Smooth muscle cell (in vitro differentiated cells): ENCODE measurements at regions not wholly inside any gene's neighbourhood (a gene's known extent, or its start where the extent isn't known, plus 50 kb on each side); places are given as distances from the start of the nearest gene placed in this dataset.
"Not testable (repeated sequence)": the region's sequence is repeated elsewhere in the genome, so short reads cannot be mapped to it uniquely, and the experiment has no call there.

Experiments used
- DNase-seq: peaks from one replicate; lab custom pipeline; 2025; ENCODE audit not compliant: unreplicated experiment; lab: John Stamatoyannopoulos, UW
- H2AFZ ChIP-seq: fragments of 200-600 bp; sonication (generic); 2 replicates; pipeline ENCODE4 v1.6.0; 2016; ENCODE audit warnings: antibody characterized with exemption, low read depth, mild to moderate bottlenecking
- H3F3A ChIP-seq: fragments of 200-600 bp; sonication (generic); 2 replicates; pipeline ENCODE4 v1.6.0; 2017; ENCODE audit warnings: antibody characterized with exemption, low read depth
- H3K27ac ChIP-seq: fragments of 200-600 bp; sonication (generic); 2 replicates; pipeline ENCODE4 v1.5.1; 2016; ENCODE audit warnings: low read depth, mild to moderate bottlenecking
- H3K27me3 ChIP-seq: fragments of 200-600 bp; sonication (generic); 2 replicates; pipeline ENCODE4 v1.6.1; 2016; ENCODE audit warnings: low read depth, mild to moderate bottlenecking
- H3K36me3 ChIP-seq: fragments of 200-600 bp; sonication (generic); 2 replicates; pipeline ENCODE4 v1.5.1; 2016; ENCODE audit warnings: low read depth
- H3K4me1 ChIP-seq: fragments of 200-600 bp; sonication (generic); 2 replicates; pipeline ENCODE4 v1.5.1; 2016; ENCODE audit warnings: low read depth
- H3K4me2 ChIP-seq: fragments of 200-600 bp; sonication (generic); 2 replicates; pipeline ENCODE4 v1.6.0; 2016; ENCODE audit warnings: mild to moderate bottlenecking
- H3K4me3 ChIP-seq: fragments of 200-600 bp; sonication (generic); 2 replicates; pipeline ENCODE4 v1.5.1; 2016; ENCODE audit warnings: mild to moderate bottlenecking
- H3K79me2 ChIP-seq: fragments of 200-600 bp; sonication (generic); 2 replicates; pipeline ENCODE4 v1.6.0; 2016; ENCODE audit warnings: low read depth, mild to moderate bottlenecking
- H3K9ac ChIP-seq: fragments of 200-600 bp; sonication (generic); 2 replicates; pipeline ENCODE4 v1.6.0; 2016; ENCODE audit warnings: low read depth
- H3K9me3 ChIP-seq: fragments of 200-600 bp; sonication (generic); replicated peaks from 2 replicates; pipeline ENCODE4 v1.5.1; 2016; ENCODE audit warnings: low read depth
- H4K20me1 ChIP-seq: fragments of 200-600 bp; sonication (generic); 2 replicates; pipeline ENCODE4 v1.6.0; 2016; ENCODE audit warnings: low read depth
- CTCF ChIP-seq: fragments of 200-600 bp; sonication (generic); IDR thresholded peaks from 2 replicates; pipeline ENCODE4 v1.5.1; 2017; ENCODE audit warnings: borderline replicate concordance, mild to moderate bottlenecking, antibody characterized with exemption; ENCODE audit not compliant: insufficient read depth, poor library complexity, severe bottlenecking
- WGBS: methylation state at CpG from one replicate; pipeline ENCODE4 v1.1.7; 2016; ENCODE audit warnings: low lambda C conversion rate; 5-methylcytosine and 5-hydroxymethylcytosine counted together

GRCh38 chr22:23498811-23499798, 81.0 kb downstream of the IGLL1 start:
- H3K9ac ChIP-seq: no peak overlapping the region
- no peaks in the 10 kb centered on the region for H4K20me1 ChIP-seq
- H3K4me2 ChIP-seq: no peak overlapping the region
- no peaks in the 10 kb centered on the region for H3K79me2 ChIP-seq
- H3F3A ChIP-seq: no peaks in the 10 kb centered on the region
- no peak overlapping the region for H3K27ac ChIP-seq
- no peaks in the 10 kb centered on the region for H3K4me1 ChIP-seq
- WGBS: 78% methylated on average over 22 of the region's 22 CpGs
- DNase-seq: no peak
- H3K27me3 ChIP-seq: no peaks in the 10 kb centered on the region
- H3K36me3 ChIP-seq: no peaks in the 10 kb centered on the region
- H3K9me3 ChIP-seq: no peaks in the 10 kb centered on the region
- no peak overlapping the region for H2AFZ ChIP-seq
- H3K4me3 ChIP-seq: no peak overlapping the region
- TF ChIP-seq CTCF: no peak

- not testable (repeated sequence) for DNase-seq
Measured at GRCh38 chr22:23497889-23498288, 82.2 kb downstream of the IGLL1 start.

DNA sequence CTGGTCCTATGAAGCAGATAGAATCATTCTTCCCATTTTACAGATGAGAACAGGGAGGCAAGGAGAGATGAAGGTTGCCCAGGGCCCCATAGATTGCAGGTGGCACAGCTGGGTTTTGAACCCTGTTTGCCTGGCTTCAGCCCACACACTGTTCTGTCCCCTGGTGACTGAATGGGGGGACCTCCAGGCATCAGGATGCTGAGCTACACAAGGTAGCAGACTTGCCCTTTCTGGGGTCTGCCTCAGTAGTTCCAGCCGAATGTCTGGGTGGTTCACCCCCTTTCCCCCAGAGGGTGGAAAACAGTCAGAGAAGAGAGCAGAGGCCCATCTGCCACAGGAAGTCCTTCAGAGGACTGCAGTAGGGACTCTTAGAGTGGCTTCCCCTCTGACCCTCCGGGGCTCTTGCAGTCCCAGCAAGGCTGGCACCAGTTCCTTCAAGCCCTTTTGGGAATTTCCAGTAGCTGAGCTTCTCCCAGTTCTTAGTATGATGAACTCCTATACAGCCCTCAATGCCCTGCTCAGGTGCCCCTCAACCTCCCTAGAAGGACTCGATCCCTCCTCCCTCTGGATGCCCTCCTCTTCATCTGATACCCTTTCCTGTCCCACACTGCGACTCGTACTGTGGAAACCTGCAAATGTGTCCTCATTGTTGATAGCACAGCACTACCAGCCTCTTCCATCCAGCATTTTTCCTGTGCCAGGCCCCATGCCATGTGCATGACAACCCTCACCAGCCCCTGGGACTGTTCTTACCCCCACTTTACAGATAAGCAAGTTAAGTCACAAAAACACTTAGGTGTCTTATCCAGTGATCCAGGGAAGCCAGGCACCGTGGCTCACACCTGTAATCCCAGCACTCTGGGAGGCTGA, 82.8 kb downstream of the IGLL1 start:
- Histone ChIP-seq H3K4me2 (no peak overlapping the region), H3K79me2 (no peaks in the 10 kb centered on the region), H2AFZ (no peak overlapping the region), H3K4me3 (no peak overlapping the region), H3K27me3 (no peaks in the 10 kb centered on the region), H3K36me3 (no peaks in the 10 kb centered on the region), H3K9me3 (no peaks in the 10 kb centered on the region), H3K27ac (no peak overlapping the region), H3K9ac (no peak overlapping the region), H3K4me1 (no peaks in the 10 kb centered on the region), H4K20me1 (no peaks in the 10 kb centered on the region), H3F3A (no peaks in the 10 kb centered on the region)
- 96% methylated on average over 6 of the region's 6 CpGs for WGBS
- no peak for TF ChIP-seq CTCF
- no peak for DNase-seq

More at GRCh38 chr22:23497889-23498288, 82.2 kb downstream of the IGLL1 start:
- not testable (repeated sequence) for H3K4me2 ChIP-seq, H3K27me3 ChIP-seq, H2AFZ ChIP-seq, H3K36me3 ChIP-seq, H3K4me1 ChIP-seq, H4K20me1 ChIP-seq, H3K4me3 ChIP-seq, H3K79me2 ChIP-seq, H3F3A ChIP-seq, H3K27ac ChIP-seq, H3K9me3 ChIP-seq, H3K9ac ChIP-seq
- 97% methylated on average over 6 of the region's 6 CpGs for WGBS

DNA sequence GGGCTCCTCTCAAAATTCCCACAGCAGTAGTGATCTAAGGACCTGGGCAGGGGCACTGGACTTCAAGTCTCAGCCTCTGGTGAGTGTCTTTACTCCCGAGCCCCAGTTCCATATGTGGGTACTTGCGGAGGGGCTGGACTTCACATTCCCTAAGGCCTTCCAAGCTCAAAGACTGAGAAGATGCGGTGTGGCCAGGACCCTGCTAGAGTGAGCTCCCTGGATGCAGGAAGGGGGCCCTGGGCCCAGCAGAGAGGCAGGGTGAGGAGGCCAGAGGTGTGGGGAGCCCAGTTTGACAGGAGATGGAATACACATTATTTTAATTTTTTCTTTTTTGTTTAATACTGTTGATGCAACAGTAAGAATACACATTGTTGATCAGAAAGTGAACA, 83.7 kb downstream of the IGLL1 start:
- Histone ChIP-seq H3K9ac (no peak overlapping the region), H3K4me2 (no peak overlapping the region), H3K36me3 (no peaks in the 10 kb centered on the region), H3K4me1 (no peaks in the 10 kb centered on the region), H4K20me1 (no peaks in the 10 kb centered on the region), H3K27ac (no peak overlapping the region), H3K4me3 (no peak overlapping the region), H3K79me2 (no peaks in the 10 kb centered on the region), H3F3A (no peaks in the 10 kb centered on the region), H2AFZ (no peak overlapping the region), H3K27me3 (no peaks in the 10 kb centered on the region), H3K9me3 (no peaks in the 10 kb centered on the region)
- WGBS: 94% methylated on average over 3 of the region's 3 CpGs
- no peak for TF ChIP-seq CTCF
- no peak for DNase-seq
